Lower leg skin (tissue), 3 donors: ENCODE measurements at regions not wholly inside any gene's neighbourhood (a gene's known extent, or its start where the extent isn't known, plus 50 kb on each side); places are given as distances from the start of the nearest gene placed in this dataset.

Experiments
- CTCF ChIP-seq, 3 donors: fragments of 450-650 bp; IDR thresholded peaks; one replicate each; pipeline ENCODE4 v1.5.1; 2016; ENCODE audit warnings: antibody characterized with exemption in 3 of 3, mild to moderate bottlenecking in 3 of 3, moderate library complexity in 2 of 3
- POLR2A ChIP-seq, 2 donors: fragments of 450-650 bp; IDR thresholded peaks; one replicate each; pipeline ENCODE4 v1.6.1; 2016 to 2017; ENCODE audit warnings: antibody characterized with exemption in 2 of 2, mild to moderate bottlenecking in 1 of 2, moderate library complexity in 1 of 2

GRCh38 chr1:218942431-218942830, 231.2 kb upstream of the LYPLAL1 start:
- TF ChIP-seq CTCF (IDR thresholded peaks at IDR 0.05) (no peak), POLR2A (IDR thresholded peaks at IDR 0.05) (no peak)
